Endothelial cell (in vitro differentiated cells): ENCODE measurements at regions not wholly inside any gene's neighbourhood (a gene's known extent, or its start where the extent isn't known, plus 50 kb on each side); places are given as distances from the start of the nearest gene placed in this dataset.

Experiments used
- DNase-seq: peaks from one replicate; pipeline ENCODE4 v3.0.0; 2021; ENCODE audit warnings: low spot score
- H3K27ac Mint-ChIP-seq: one replicate; pipeline ENCODE4 v1.8.0; 2021; ENCODE audit warnings: mixed read lengths, inconsistent platforms; ENCODE audit not compliant: unreplicated experiment
- H3K27me3 Mint-ChIP-seq: one replicate; pipeline ENCODE4 v1.8.0; 2021; ENCODE audit warnings: mild to moderate bottlenecking, moderate library complexity, mixed read lengths, inconsistent platforms; ENCODE audit not compliant: unreplicated experiment
- H3K36me3 Mint-ChIP-seq: one replicate; pipeline ENCODE4 v1.8.0; 2021; ENCODE audit warnings: mild to moderate bottlenecking, low read depth, mixed read lengths, inconsistent platforms; ENCODE audit not compliant: unreplicated experiment
- H3K4me1 Mint-ChIP-seq: one replicate; pipeline ENCODE4 v1.8.0; 2021; ENCODE audit warnings: mild to moderate bottlenecking, mixed read lengths, inconsistent platforms; ENCODE audit not compliant: unreplicated experiment
- H3K4me3 Mint-ChIP-seq: one replicate; pipeline ENCODE4 v1.8.0; 2021; ENCODE audit warnings: mild to moderate bottlenecking, mixed read lengths, inconsistent platforms; ENCODE audit not compliant: unreplicated experiment
- H3K9me3 Mint-ChIP-seq: one replicate; pipeline ENCODE4 v1.8.0; 2021; ENCODE audit warnings: mixed read lengths, inconsistent platforms; ENCODE audit not compliant: unreplicated experiment
- TF ChIP-seq, protein P1 (sequence below): fragments of 200-600 bp; sonication (generic); IDR thresholded peaks from one replicate; pipeline ENCODE4 v1.5.0; 2021; ENCODE audit warnings: antibody characterized with exemption; ENCODE audit not compliant: unreplicated experiment

GRCh38 chr4:83809581-83809980, 273.7 kb downstream of the GPAT3 start:
- Mint-ChIP-seq H3K9me3 (no peaks in the 10 kb centered on the region), H3K4me1 (no peaks in the 10 kb centered on the region), H3K27ac (no peak overlapping the region), H3K27me3 (no peaks in the 10 kb centered on the region), H3K4me3 (no peak overlapping the region), H3K36me3 (no peaks in the 10 kb centered on the region)
- DNase-seq = no peak
- TF ChIP-seq, protein P1, sequence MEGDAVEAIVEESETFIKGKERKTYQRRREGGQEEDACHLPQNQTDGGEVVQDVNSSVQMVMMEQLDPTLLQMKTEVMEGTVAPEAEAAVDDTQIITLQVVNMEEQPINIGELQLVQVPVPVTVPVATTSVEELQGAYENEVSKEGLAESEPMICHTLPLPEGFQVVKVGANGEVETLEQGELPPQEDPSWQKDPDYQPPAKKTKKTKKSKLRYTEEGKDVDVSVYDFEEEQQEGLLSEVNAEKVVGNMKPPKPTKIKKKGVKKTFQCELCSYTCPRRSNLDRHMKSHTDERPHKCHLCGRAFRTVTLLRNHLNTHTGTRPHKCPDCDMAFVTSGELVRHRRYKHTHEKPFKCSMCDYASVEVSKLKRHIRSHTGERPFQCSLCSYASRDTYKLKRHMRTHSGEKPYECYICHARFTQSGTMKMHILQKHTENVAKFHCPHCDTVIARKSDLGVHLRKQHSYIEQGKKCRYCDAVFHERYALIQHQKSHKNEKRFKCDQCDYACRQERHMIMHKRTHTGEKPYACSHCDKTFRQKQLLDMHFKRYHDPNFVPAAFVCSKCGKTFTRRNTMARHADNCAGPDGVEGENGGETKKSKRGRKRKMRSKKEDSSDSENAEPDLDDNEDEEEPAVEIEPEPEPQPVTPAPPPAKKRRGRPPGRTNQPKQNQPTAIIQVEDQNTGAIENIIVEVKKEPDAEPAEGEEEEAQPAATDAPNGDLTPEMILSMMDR = no peak

GRCh38 chr4:83793481-83793880, 257.6 kb downstream of the GPAT3 start:
- Mint-ChIP-seq H3K27ac (no peak overlapping the region), H3K27me3 (no peaks in the 10 kb centered on the region), H3K36me3 (no peaks in the 10 kb centered on the region), H3K4me3 (no peak overlapping the region), H3K4me1 (peaks cover 8% of the 10 kb centered on the region), H3K9me3 (no peaks in the 10 kb centered on the region)
- TF ChIP-seq, protein P1 = no peak
- no peak for DNase-seq

DNA sequence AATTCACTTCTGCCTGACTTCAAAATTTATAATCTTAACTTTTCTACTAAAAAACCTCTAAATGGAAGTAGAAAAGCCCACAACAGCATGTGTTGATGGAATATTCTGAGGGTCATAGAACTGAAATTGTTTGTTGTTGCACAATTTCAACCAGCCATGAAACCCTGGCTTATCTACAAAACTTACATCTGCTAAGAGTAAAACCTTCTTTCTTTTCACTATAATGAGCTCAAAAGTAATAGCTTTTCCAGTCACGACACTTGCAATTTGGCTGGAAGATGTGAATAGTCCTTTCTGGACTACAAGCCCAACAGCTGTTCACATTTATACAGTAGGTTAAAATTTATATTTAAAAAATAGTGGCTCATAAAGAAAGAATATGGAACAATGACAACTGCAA, 250.0 kb downstream of the GPAT3 start:
- peaks cover 3% of the 10 kb centered on the region for H3K27me3 Mint-ChIP-seq
- no peaks in the 10 kb centered on the region for H3K36me3 Mint-ChIP-seq
- DNase-seq = no peak
- TF ChIP-seq, protein P1 = no peak
- H3K27ac Mint-ChIP-seq = no peak overlapping the region
- no peak overlapping the region for H3K4me3 Mint-ChIP-seq
- H3K9me3 Mint-ChIP-seq = no peaks in the 10 kb centered on the region
- peaks cover 4% of the 10 kb centered on the region for H3K4me1 Mint-ChIP-seq

GRCh38 chr4:83783215-83783614, 247.3 kb downstream of the GPAT3 start:
- peaks cover 17% of the 10 kb centered on the region for H3K4me1 Mint-ChIP-seq
- no peaks in the 10 kb centered on the region for H3K36me3 Mint-ChIP-seq
- H3K27ac Mint-ChIP-seq = no peak overlapping the region
- H3K9me3 Mint-ChIP-seq = no peaks in the 10 kb centered on the region
- no peak for DNase-seq
- no peak overlapping the region for H3K4me3 Mint-ChIP-seq
- TF ChIP-seq, protein P1 = no peak
- peaks cover 6% of the 10 kb centered on the region for H3K27me3 Mint-ChIP-seq

DNA sequence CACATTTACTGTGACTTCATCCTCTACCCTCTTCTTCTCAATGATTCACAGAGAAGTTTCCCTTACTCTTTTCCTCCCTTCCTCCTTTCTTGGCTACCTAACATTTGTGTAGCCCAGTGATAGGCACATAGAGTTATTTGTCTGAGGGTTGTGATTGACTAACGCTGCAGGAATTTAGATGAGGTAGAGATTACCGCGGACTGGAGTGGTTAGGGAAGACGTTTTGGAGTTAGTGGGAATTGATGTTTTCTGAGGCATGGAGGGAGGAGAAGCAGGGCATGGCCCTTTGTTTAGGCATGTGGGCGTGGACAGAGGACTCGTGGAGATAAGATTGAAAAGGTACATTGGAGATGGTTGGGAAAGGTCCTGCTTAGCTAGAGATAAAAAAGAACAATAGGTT, 246.7 kb downstream of the GPAT3 start:
- Mint-ChIP-seq H3K4me3 (no peak overlapping the region), H3K4me1 (peaks cover 17% of the 10 kb centered on the region), H3K27me3 (peaks cover 6% of the 10 kb centered on the region), H3K36me3 (no peaks in the 10 kb centered on the region), H3K27ac (no peak overlapping the region), H3K9me3 (no peaks in the 10 kb centered on the region)
- DNase-seq = no peak
- TF ChIP-seq, protein P1 = no peak
